IMR-90 (cell line): ENCODE measurements at regions not wholly inside any gene's neighbourhood (a gene's known extent, or its start where the extent isn't known, plus 50 kb on each side); places are given as distances from the start of the nearest gene placed in this dataset.

ENCODE experiments used
- ATAC-seq: fragments of 200-7000 bp; cut with Tn5 transposase; 2 replicates; pipeline ENCODE4 v1.9.1; 2020; ENCODE audit warnings: low read depth, mild to moderate bottlenecking, moderate library complexity
- BruUV-seq: library from RNA; stranded (reverse); fragments of 400-500 nt; replicated peaks from 2 replicates; lab custom pipeline; 2021; lab: Mats Ljungman, UMichigan
- CTCF ChIA-PET: fragments of 300-600 bp; formaldehyde crosslinking; extraction: SDS; loops from one replicate; lab custom pipeline; 2021; ENCODE audit warnings: antibody characterized with exemption; lab: Yijun Ruan, JAX
- POLR2A ChIA-PET: fragments of 300-600 bp; sonication (Branson Sonifier 250); formaldehyde crosslinking; loops from one replicate; lab custom pipeline; 2022; ENCODE audit warnings: antibody characterized with exemption; ENCODE audit not compliant: unreplicated experiment; lab: Charles Lee
- DNase-seq: peaks from one replicate; pipeline ENCODE4 v3.0.0; 2013
- H2AFZ ChIP-seq: replicated peaks from 2 replicates; pipeline ENCODE3; 2013; ENCODE audit warnings: low read length, mild to moderate bottlenecking; ENCODE audit not compliant: poor library complexity
- H2AK5ac ChIP-seq: 2 replicates; pipeline ENCODE4 v1.6.1; 2013; ENCODE audit warnings: low read depth, low read length, inconsistent platforms
- H2AK9ac ChIP-seq: replicated peaks from 2 replicates; pipeline ENCODE3; 2013; ENCODE audit warnings: mild to moderate bottlenecking, low read depth, low read length, moderate library complexity; ENCODE audit not compliant: poor library complexity
- H2BK120ac ChIP-seq: 2 replicates; pipeline ENCODE4 v1.6.1; 2013; ENCODE audit warnings: low read depth, low read length, inconsistent platforms
- H2BK15ac ChIP-seq: 3 replicates; pipeline ENCODE4 v1.6.1; 2013; ENCODE audit warnings: low read depth, low read length, inconsistent platforms
- H2BK20ac ChIP-seq: 2 replicates; pipeline ENCODE4 v1.6.1; 2013; ENCODE audit warnings: low read depth, mild to moderate bottlenecking, inconsistent platforms, low read length, moderate library complexity
- H2BK5ac ChIP-seq: 2 replicates; pipeline ENCODE4 v1.6.1; 2013; ENCODE audit warnings: mild to moderate bottlenecking, low read depth, low read length, inconsistent platforms; ENCODE audit not compliant: poor library complexity, severe bottlenecking
- H3K14ac ChIP-seq: replicated peaks from 2 replicates; pipeline ENCODE4 v1.6.1; 2013; ENCODE audit warnings: low read depth, low read length, inconsistent platforms
- H3K18ac ChIP-seq: 2 replicates; pipeline ENCODE4 v1.6.1; 2013; ENCODE audit warnings: low read depth, low read length, control low read depth
- H3K23ac ChIP-seq: 2 replicates; pipeline ENCODE4 v1.6.1; 2013; ENCODE audit warnings: low read depth, low read length, inconsistent platforms
- H3K27ac ChIP-seq: 2 replicates; pipeline ENCODE4 v1.5.1; 2013; ENCODE audit warnings: mild to moderate bottlenecking, control low read depth, low read length; ENCODE audit not compliant: insufficient read depth
- H3K27me3 ChIP-seq: 2 replicates; pipeline ENCODE4 v1.6.1; 2013; ENCODE audit warnings: low read length; ENCODE audit not compliant: control insufficient read depth, insufficient read depth
- H3K36me3 ChIP-seq: 2 replicates; pipeline ENCODE4 v1.6.1; 2013; ENCODE audit warnings: low read length, mixed read lengths; ENCODE audit not compliant: control insufficient read depth, insufficient read depth
- H3K4ac ChIP-seq: 2 replicates; pipeline ENCODE4 v1.6.1; 2013; ENCODE audit warnings: low read depth, low read length, inconsistent platforms
- H3K4me1 ChIP-seq: 2 replicates; pipeline ENCODE4 v1.6.1; 2013; ENCODE audit warnings: low read length, mixed read lengths; ENCODE audit not compliant: control insufficient read depth, insufficient read depth
- H3K4me2 ChIP-seq: 2 replicates; pipeline ENCODE4 v1.6.1; 2013; ENCODE audit warnings: low read depth, mild to moderate bottlenecking, control low read depth, low read length, moderate library complexity
- H3K4me3 ChIP-seq: 2 replicates; pipeline ENCODE4 v1.5.1; 2013; ENCODE audit warnings: low read depth, mild to moderate bottlenecking, control low read depth, low read length, moderate library complexity; ENCODE audit not compliant: insufficient read depth
- H3K56ac ChIP-seq: 2 replicates; pipeline ENCODE4 v1.6.1; 2013; ENCODE audit warnings: low read length, inconsistent platforms; ENCODE audit not compliant: insufficient read depth; ENCODE audit errors: extremely low read depth
- H3K79me1 ChIP-seq, 2 experiments: 2 replicates each; pipeline ENCODE4 v1.6.1; 2013; ENCODE audit warnings: low read length in 2 of 2, inconsistent platforms in 1 of 2, low read depth in 1 of 2
- H3K9ac ChIP-seq: 2 replicates; pipeline ENCODE4 v1.6.1; 2013; ENCODE audit warnings: low read depth, low read length, control low read depth
- H3K9me1 ChIP-seq: 2 replicates; pipeline ENCODE4 v1.6.1; 2013; ENCODE audit warnings: low read length, inconsistent platforms; ENCODE audit not compliant: insufficient read depth
- H3K9me3 ChIP-seq: 2 replicates; pipeline ENCODE4 v1.6.1; 2013; ENCODE audit warnings: low read length; ENCODE audit not compliant: control insufficient read depth, insufficient read depth
- H4K20me1 ChIP-seq: 2 replicates; pipeline ENCODE4 v1.6.1; 2013; ENCODE audit warnings: low read length, inconsistent platforms; ENCODE audit not compliant: insufficient read depth
- H4K5ac ChIP-seq: 2 replicates; pipeline ENCODE4 v1.6.1; 2013; ENCODE audit warnings: mild to moderate bottlenecking, low read depth, low read length, control low read depth
- H4K8ac ChIP-seq, 2 experiments: 2 replicates each; pipeline ENCODE4 v1.6.1; 2013; ENCODE audit warnings: low read depth in 2 of 2, low read length in 2 of 2, control low read depth in 1 of 2, inconsistent platforms in 1 of 2
- H4K91ac ChIP-seq: 2 replicates; pipeline ENCODE4 v1.6.1; 2013; ENCODE audit warnings: low read depth, low read length, inconsistent platforms; ENCODE audit not compliant: insufficient read depth
- BHLHE40 ChIP-seq: fragments of 150-350 bp; IDR thresholded peaks from 2 replicates; pipeline ENCODE4 v1.6.1; 2016; ENCODE audit warnings: mild to moderate bottlenecking, low read depth, low read length
- CHD1 ChIP-seq: IDR thresholded peaks from 2 replicates; pipeline ENCODE4 v1.6.1; 2012; ENCODE audit warnings: low read depth, low read length, improper control_type of control experiment
- CTCF ChIP-seq: conservative IDR thresholded peaks from 2 replicates; pipeline ENCODE4 v1.5.1; 2012; ENCODE audit warnings: mild to moderate bottlenecking, low read depth, low read length, improper control_type of control experiment
- FOS ChIP-seq: fragments of 150-350 bp; IDR thresholded peaks from 2 replicates; pipeline ENCODE4 v1.6.1; 2016; ENCODE audit warnings: low read depth, low read length
- MAFK ChIP-seq: IDR thresholded peaks from 2 replicates; pipeline ENCODE4 v1.6.1; 2012; ENCODE audit warnings: low read depth, low read length, improper control_type of control experiment
- MAZ ChIP-seq: IDR thresholded peaks from 2 replicates; pipeline ENCODE4 v1.6.1; 2012; ENCODE audit warnings: low read depth, mild to moderate bottlenecking, low read length, improper control_type of control experiment, moderate library complexity, borderline replicate concordance
- NFE2L2 ChIP-seq: fragments of 150-350 bp; IDR thresholded peaks from 2 replicates; pipeline ENCODE4 v1.6.1; 2016; ENCODE audit warnings: low read depth, mild to moderate bottlenecking, low read length
- POLR2A ChIP-seq: IDR thresholded peaks from 2 replicates; pipeline ENCODE4 v1.6.1; 2012; ENCODE audit warnings: mild to moderate bottlenecking, low read depth, low read length
- SMC3 ChIP-seq: fragments of 150-350 bp; IDR thresholded peaks from 2 replicates; pipeline ENCODE4 v1.6.1; 2016; ENCODE audit warnings: low read depth, mild to moderate bottlenecking, antibody characterized with exemption, low read length, moderate library complexity
- USF2 ChIP-seq: fragments of 150-350 bp; IDR thresholded peaks from 2 replicates; pipeline ENCODE4 v1.6.1; 2017; ENCODE audit warnings: mild to moderate bottlenecking, antibody characterized with exemption, low read length, low read depth
- WGBS, 2 experiments: methylation state at CpG; one replicate each; pipeline versions ENCODE4 v1.1.5 to v1.1.7; 2013; ENCODE audit warnings: missing lambda C conversion rate in 2 of 2; ENCODE audit not compliant: insufficient read length in 1 of 2; ENCODE audit errors: extremely low coverage in 2 of 2; 5-methylcytosine and 5-hydroxymethylcytosine counted together
- dilution Hi-C: fragments of 300-500 bp; cut with HindIII; formaldehyde crosslinking; loops from one replicate; pipeline ENCODE4 v1.14.3; 2018; ENCODE audit warnings: low sequenced_read_pairs; ENCODE audit not compliant: unreplicated experiment
- in situ Hi-C: fragments of 300-500 bp; cut with MboI; formaldehyde crosslinking; loops from 3 replicates; pipeline ENCODE4 v1.14.3; 2019; ENCODE audit warnings: low sequenced_read_pairs, inconsistent platforms, mixed read lengths
- intact Hi-C: fragments of 100-400 bp; cut with micrococcal nuclease; formaldehyde crosslinking; loops from 2 replicates; pipeline ENCODE4 v1.10.0; 2022

- no peak overlapping the region for H3K4me2 ChIP-seq
- H3K14ac ChIP-seq, result no peak overlapping the region
- DNase-seq (no peak), ATAC-seq (no peak)
- intact Hi-C loops (no loop called here), dilution Hi-C loops (no loop called here), in situ Hi-C loops (no loop called here)
- no peaks in the 10 kb centered on the region for H3K9me1 ChIP-seq
- H4K91ac ChIP-seq, result no peak overlapping the region
- H2BK5ac ChIP-seq, result no peak overlapping the region
- H3K9me3 ChIP-seq, result peaks cover 5% of the 10 kb centered on the region; the same call in 1 of the 2 replicates
- ChIA-PET POLR2A (no interaction called here), CTCF (no interaction called here)
- no peaks in the 10 kb centered on the region for H4K20me1 ChIP-seq
- H2BK20ac ChIP-seq, result no peak overlapping the region
- no peaks in the 10 kb centered on the region for H3K4me1 ChIP-seq
- H3K56ac ChIP-seq, result no peak overlapping the region
- no peak overlapping the region for H4K8ac ChIP-seq
- no TSS peak for BruUV-seq
- H2BK15ac ChIP-seq, result no peak overlapping the region
- H2AFZ ChIP-seq, result no peak overlapping the region
- no peak overlapping the region for H2AK5ac ChIP-seq
- H3K79me1 ChIP-seq, result no peaks in the 10 kb centered on the region
- no peak overlapping the region for H3K23ac ChIP-seq
- no peak overlapping the region for H3K18ac ChIP-seq
- TF ChIP-seq POLR2A (no peak), FOS (no peak), NFE2L2 (no peak), BHLHE40 (no peak), CTCF (no peak), CHD1 (no peak), MAFK (no peak), USF2 (no peak), SMC3 (no peak), MAZ (no peak)
- no peak overlapping the region for H4K5ac ChIP-seq
- H2BK120ac ChIP-seq, result no peak overlapping the region
- no peak overlapping the region for H2AK9ac ChIP-seq
- H3K9ac ChIP-seq, result no peak overlapping the region
- no peaks in the 10 kb centered on the region for H3K36me3 ChIP-seq
- no peak overlapping the region for H3K27ac ChIP-seq
- no peak overlapping the region for H3K4me3 ChIP-seq
- no CpG with 5 or more reads among the region's 2 CpGs for WGBS, 2 experiments
- H3K4ac ChIP-seq, result no peak overlapping the region
- no peaks in the 10 kb centered on the region for H3K27me3 ChIP-seq
These were observed 508.6 kb upstream of the SUCLG2 start for GRCh38 chr3:68163062-68163461.
